22Rv1 (cell line): ENCODE measurements at regions not wholly inside any gene's neighbourhood (a gene's known extent, or its start where the extent isn't known, plus 50 kb on each side); places are given as distances from the start of the nearest gene placed in this dataset.

ENCODE experiments used
- ZFX ChIP-seq: fragments of 450-650 bp; IDR thresholded peaks from 2 replicates; pipeline ENCODE4 v1.6.1; 2017; ENCODE audit warnings: antibody characterized with exemption, borderline replicate concordance
- TF ChIP-seq, protein P1 (sequence below): fragments of 450-650 bp; IDR thresholded peaks from 2 replicates; pipeline ENCODE4 v1.5.1; 2017; ENCODE audit warnings: mild to moderate bottlenecking

DNA sequence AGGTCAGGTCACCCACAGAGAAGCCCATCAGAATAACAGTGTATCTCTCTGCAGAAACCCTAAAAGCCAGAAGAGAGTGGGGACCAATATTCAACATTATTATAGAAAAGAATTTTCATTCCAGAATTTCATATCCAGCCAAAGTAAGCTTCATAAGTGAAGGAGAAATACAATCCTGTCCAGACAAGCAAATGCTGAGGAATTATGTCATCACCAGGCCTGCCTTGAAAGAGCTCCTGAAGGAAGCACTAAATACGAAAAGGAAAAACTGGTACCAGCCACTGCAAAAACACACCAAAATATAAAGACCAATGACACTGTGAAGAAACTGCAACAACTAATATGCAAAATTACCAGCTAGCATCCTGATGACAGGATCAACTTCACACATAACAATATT lies 260.0 kb upstream of the KYNU start:
- TF ChIP-seq, protein P1, sequence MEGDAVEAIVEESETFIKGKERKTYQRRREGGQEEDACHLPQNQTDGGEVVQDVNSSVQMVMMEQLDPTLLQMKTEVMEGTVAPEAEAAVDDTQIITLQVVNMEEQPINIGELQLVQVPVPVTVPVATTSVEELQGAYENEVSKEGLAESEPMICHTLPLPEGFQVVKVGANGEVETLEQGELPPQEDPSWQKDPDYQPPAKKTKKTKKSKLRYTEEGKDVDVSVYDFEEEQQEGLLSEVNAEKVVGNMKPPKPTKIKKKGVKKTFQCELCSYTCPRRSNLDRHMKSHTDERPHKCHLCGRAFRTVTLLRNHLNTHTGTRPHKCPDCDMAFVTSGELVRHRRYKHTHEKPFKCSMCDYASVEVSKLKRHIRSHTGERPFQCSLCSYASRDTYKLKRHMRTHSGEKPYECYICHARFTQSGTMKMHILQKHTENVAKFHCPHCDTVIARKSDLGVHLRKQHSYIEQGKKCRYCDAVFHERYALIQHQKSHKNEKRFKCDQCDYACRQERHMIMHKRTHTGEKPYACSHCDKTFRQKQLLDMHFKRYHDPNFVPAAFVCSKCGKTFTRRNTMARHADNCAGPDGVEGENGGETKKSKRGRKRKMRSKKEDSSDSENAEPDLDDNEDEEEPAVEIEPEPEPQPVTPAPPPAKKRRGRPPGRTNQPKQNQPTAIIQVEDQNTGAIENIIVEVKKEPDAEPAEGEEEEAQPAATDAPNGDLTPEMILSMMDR = no peak
- TF ChIP-seq ZFX = no peak
